ENCODE measurements at regions not wholly inside any gene's neighbourhood (a gene's known extent, or its start where the extent isn't known, plus 50 kb on each side); places are given as distances from the start of the nearest gene placed in this dataset.

DNA sequence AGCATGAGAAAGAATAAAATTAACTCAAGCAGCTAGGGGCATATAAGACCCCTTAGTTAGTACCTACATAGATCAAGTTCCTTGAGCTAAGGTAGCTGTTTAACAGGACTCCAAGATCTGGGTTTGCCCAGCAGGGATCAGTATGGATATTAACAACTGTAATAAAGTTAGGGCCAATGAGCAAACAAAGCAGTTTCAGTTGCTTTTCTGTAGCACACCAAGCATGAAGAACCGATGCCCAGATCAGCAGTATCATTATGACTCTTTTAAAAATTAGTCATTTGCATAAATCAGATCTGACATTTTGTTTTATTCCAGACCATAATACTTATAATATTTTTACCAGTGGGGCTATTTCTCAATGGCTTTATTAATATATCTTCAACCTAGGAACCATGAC is 80.9 kb downstream of the C4orf33 start:
- no TSS peak for BruUV-seq (replicated peaks)
- no peak overlapping the region for H3K4me2 ChIP-seq (ENCODE audit: low read depth, low read length)
- in situ Hi-C loops (cut with MboI; ENCODE audit: low sequenced_read_pairs): no loop called here
- H3K27me3 ChIP-seq (ENCODE audit: control insufficient read depth, insufficient read depth, low read length): no peaks in the 10 kb centered on the region
- H3K56ac ChIP-seq (ENCODE audit: extremely low read depth, insufficient read depth, low read length): no peak overlapping the region
- no peaks in the 10 kb centered on the region for H3K79me1 ChIP-seq (ENCODE audit: low read depth in 1 of 2, low read length in 2 of 2)
- no peaks in the 10 kb centered on the region for H4K20me1 ChIP-seq (ENCODE audit: insufficient read depth, low read length)
- ChIA-PET POLR2A (ENCODE audit: unreplicated experiment) (no interaction called here), CTCF (no interaction called here)
- H4K91ac ChIP-seq (ENCODE audit: insufficient read depth, low read depth, low read length): no peak overlapping the region
- no peak overlapping the region for H3K27ac ChIP-seq (ENCODE audit: insufficient read depth, low read length)
- no peak overlapping the region for H3K4ac ChIP-seq (ENCODE audit: low read depth, low read length)
- no peak overlapping the region for H2BK15ac ChIP-seq (ENCODE audit: low read depth, low read length)
- H2BK5ac ChIP-seq (ENCODE audit: low read depth, low read length, poor library complexity, severe bottlenecking): no peak overlapping the region
- no peak overlapping the region for H4K5ac ChIP-seq (ENCODE audit: low read depth, low read length)
- H3K23ac ChIP-seq (ENCODE audit: low read depth, low read length): no peak overlapping the region
- no peaks in the 10 kb centered on the region for H3K4me1 ChIP-seq (ENCODE audit: control insufficient read depth, insufficient read depth, low read length)
- no CpG with 5 or more reads among the region's 1 CpG for WGBS, 2 experiments (ENCODE audit: extremely low coverage in 2 of 2, insufficient read length in 1 of 2)
- H2AFZ ChIP-seq (replicated peaks; ENCODE audit: low read length, poor library complexity): no peak overlapping the region
- no peak overlapping the region for H2BK120ac ChIP-seq (ENCODE audit: low read depth, low read length)
- no peak overlapping the region for H3K4me3 ChIP-seq (ENCODE audit: insufficient read depth, low read depth, low read length)
- no peaks in the 10 kb centered on the region for H3K9me3 ChIP-seq (ENCODE audit: control insufficient read depth, insufficient read depth, low read length)
- no peaks in the 10 kb centered on the region for H3K9me1 ChIP-seq (ENCODE audit: insufficient read depth, low read length)
- H2AK9ac ChIP-seq (replicated peaks; ENCODE audit: low read depth, low read length, poor library complexity): no peak overlapping the region
- no peak for TF ChIP-seq CHD1 (IDR thresholded peaks at IDR 0.05; ENCODE audit: low read depth, low read length)
- TF ChIP-seq CEBPB (IDR thresholded peaks at IDR 0.05; ENCODE audit: low read depth, low read length): no peak
- TF ChIP-seq BHLHE40 (IDR thresholded peaks at IDR 0.05; ENCODE audit: low read depth, low read length): no peak
- TF ChIP-seq MAZ (IDR thresholded peaks at IDR 0.05; ENCODE audit: borderline replicate concordance, low read depth, low read length): no peak
- TF ChIP-seq, protein P1, sequence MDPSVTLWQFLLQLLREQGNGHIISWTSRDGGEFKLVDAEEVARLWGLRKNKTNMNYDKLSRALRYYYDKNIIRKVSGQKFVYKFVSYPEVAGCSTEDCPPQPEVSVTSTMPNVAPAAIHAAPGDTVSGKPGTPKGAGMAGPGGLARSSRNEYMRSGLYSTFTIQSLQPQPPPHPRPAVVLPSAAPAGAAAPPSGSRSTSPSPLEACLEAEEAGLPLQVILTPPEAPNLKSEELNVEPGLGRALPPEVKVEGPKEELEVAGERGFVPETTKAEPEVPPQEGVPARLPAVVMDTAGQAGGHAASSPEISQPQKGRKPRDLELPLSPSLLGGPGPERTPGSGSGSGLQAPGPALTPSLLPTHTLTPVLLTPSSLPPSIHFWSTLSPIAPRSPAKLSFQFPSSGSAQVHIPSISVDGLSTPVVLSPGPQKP (IDR thresholded peaks at IDR 0.05; ENCODE audit: borderline replicate concordance, low read depth, low read length): no peak
- no peak for TF ChIP-seq MXI1 (IDR thresholded peaks at IDR 0.05; ENCODE audit: borderline replicate concordance, low read depth, low read length)
- TF ChIP-seq CTCF (conservative IDR thresholded peaks at IDR 0.05; ENCODE audit: low read depth, low read length): no peak
- TF ChIP-seq NFE2L2 (IDR thresholded peaks at IDR 0.05; ENCODE audit: low read depth, low read length): no peak
- no peak for TF ChIP-seq SMC3 (IDR thresholded peaks at IDR 0.05; ENCODE audit: low read depth, low read length)
- no peak for TF ChIP-seq FOS (IDR thresholded peaks at IDR 0.05; ENCODE audit: low read depth, low read length)
- H3K9ac ChIP-seq (ENCODE audit: low read depth, low read length): no peak overlapping the region
- intact Hi-C loops (cut with micrococcal nuclease): no loop called here
- no peak for ATAC-seq (ENCODE audit: low read depth)
- H3K18ac ChIP-seq (ENCODE audit: low read depth, low read length): no peak overlapping the region
- H2BK20ac ChIP-seq (ENCODE audit: low read depth, low read length): no peak overlapping the region
- H3K14ac ChIP-seq (replicated peaks; ENCODE audit: low read depth, low read length): no peak overlapping the region
- no peak overlapping the region for H4K8ac ChIP-seq (ENCODE audit: low read depth in 2 of 2, low read length in 2 of 2)
- no peak overlapping the region for H2AK5ac ChIP-seq (ENCODE audit: low read depth, low read length)
- H3K36me3 ChIP-seq (ENCODE audit: control insufficient read depth, insufficient read depth, low read length): no peaks in the 10 kb centered on the region
- dilution Hi-C loops (cut with HindIII; ENCODE audit: low sequenced_read_pairs, unreplicated experiment): no loop called here
- DNase-seq: no peak

Measured in IMR-90 (cell line).